SK-N-SH (cell line): ENCODE measurements at regions not wholly inside any gene's neighbourhood (a gene's known extent, or its start where the extent isn't known, plus 50 kb on each side); places are given as distances from the start of the nearest gene placed in this dataset.

Experiments used
- CTCF ChIA-PET: fragments of 300-600, 350-600 bp; formaldehyde crosslinking; extraction: SDS; loops from one replicate; lab custom pipeline; 2021; lab: Yijun Ruan, JAX
- POLR2A ChIA-PET: fragments of 350-600 bp; sonication (Branson Sonifier 250); formaldehyde crosslinking; extraction: SDS; loops from one replicate; lab custom pipeline; 2020; ENCODE audit warnings: antibody characterized with exemption, inconsistent platforms; lab: Yijun Ruan, JAX
- DNase-seq: peaks from one replicate; pipeline ENCODE4 v3.0.0; 2012
- H2AFZ ChIP-seq: fragments of 200-600 bp; sonication (generic); 2 replicates; pipeline ENCODE4 v1.8.1; 2016; ENCODE audit warnings: antibody characterized with exemption, mild to moderate bottlenecking, low read depth
- H3F3A ChIP-seq: fragments of 200-600 bp; sonication (generic); replicated peaks from 2 replicates; pipeline ENCODE3; 2016; ENCODE audit warnings: antibody characterized with exemption, mild to moderate bottlenecking; ENCODE audit not compliant: insufficient read depth
- H3K27ac ChIP-seq, 2 experiments: fragments of 200-500 bp in 1 of 2; fragments of 200-600 bp in 1 of 2; sonication (Bioruptor generic) in 1 of 2; sonication (generic), shearing (Covaris generic) in 1 of 2; 2 replicates each; pipeline versions ENCODE4 v1.5.1 to v1.6.1; 2014 to 2016; ENCODE audit warnings: low read depth in 2 of 2, inconsistent platforms in 1 of 2, low read length in 1 of 2, mild to moderate bottlenecking in 1 of 2, mixed read lengths in 1 of 2
- H3K27me3 ChIP-seq: fragments of 200-600 bp; sonication (generic), shearing (Covaris generic); 2 replicates; pipeline ENCODE4 v1.6.1; 2016; ENCODE audit warnings: mixed run types; ENCODE audit not compliant: insufficient read depth
- H3K36me3 ChIP-seq, 2 experiments: fragments of 200-500 bp in 1 of 2; fragments of 200-600 bp in 1 of 2; sonication (Bioruptor generic) in 1 of 2; sonication (generic) in 1 of 2; replicated peaks in 1 of 2; 2 replicates each; pipeline versions ENCODE3 to v1.5.1; 2014 to 2016; ENCODE audit warnings: low read length in 1 of 2, mild to moderate bottlenecking in 1 of 2; ENCODE audit not compliant: insufficient read depth in 2 of 2, control insufficient read depth in 1 of 2
- H3K4me1 ChIP-seq, 2 experiments: fragments of 200-500 bp in 1 of 2; fragments of 200-600 bp in 1 of 2; sonication (Bioruptor generic) in 1 of 2; sonication (generic), shearing (Covaris generic) in 1 of 2; 2 replicates each; pipeline versions ENCODE4 v1.5.1 to v1.6.1; 2014 to 2016; ENCODE audit warnings: low read depth in 1 of 2, low read length in 1 of 2, mixed run types in 1 of 2; ENCODE audit not compliant: insufficient read depth in 2 of 2, control insufficient read depth in 1 of 2
- H3K4me2 ChIP-seq: fragments of 200-600 bp; sonication (generic), shearing (Covaris generic); 2 replicates; pipeline ENCODE4 v1.6.1; 2017; ENCODE audit warnings: mixed run types
- H3K4me3 ChIP-seq, 2 experiments: fragments of 200-500 bp in 1 of 2; fragments of 200-600 bp in 1 of 2; sonication (Bioruptor generic) in 1 of 2; sonication (generic), shearing (Covaris generic) in 1 of 2; 2 replicates each; pipeline versions ENCODE4 v1.5.1 to v1.8.1; 2014 to 2016; ENCODE audit warnings: low read depth in 2 of 2, inconsistent platforms in 1 of 2, low read length in 1 of 2, mild to moderate bottlenecking in 1 of 2, mixed read lengths in 1 of 2, moderate library complexity in 1 of 2
- H3K79me2 ChIP-seq: fragments of 200-600 bp; sonication (generic); 2 replicates; pipeline ENCODE4 v1.8.1; 2017; ENCODE audit warnings: mild to moderate bottlenecking; ENCODE audit not compliant: insufficient read depth
- H3K9ac ChIP-seq: fragments of 200-600 bp; sonication (generic); 2 replicates; pipeline ENCODE4 v1.6.1; 2017; ENCODE audit warnings: mixed run types
- H3K9me2 ChIP-seq: fragments of 200-600 bp; sonication (generic); 2 replicates; pipeline ENCODE4 v1.6.1; 2017; ENCODE audit warnings: mixed run types
- H3K9me3 ChIP-seq: fragments of 200-600 bp; sonication (generic); 2 replicates; pipeline ENCODE4 v1.6.1; 2017; ENCODE audit warnings: mixed run types, mild to moderate bottlenecking, moderate library complexity
- H4K20me1 ChIP-seq: fragments of 200-600 bp; sonication (generic); 2 replicates; pipeline ENCODE4 v1.6.1; 2017; ENCODE audit warnings: mild to moderate bottlenecking, mixed run types; ENCODE audit not compliant: insufficient read depth
- CTCF ChIP-seq: fragments of 200-600 bp; sonication (generic); IDR thresholded peaks from 2 replicates; pipeline ENCODE4 v1.6.1; 2017; ENCODE audit warnings: antibody characterized with exemption, mild to moderate bottlenecking, moderate library complexity
- ELF1 ChIP-seq: IDR thresholded peaks from 2 replicates; pipeline ENCODE4 v1.4.0; 2012
- EP300 ChIP-seq, 2 experiments: IDR thresholded peaks; 2 replicates each; pipeline versions ENCODE4 v1.4.0 to v1.6.1; 2012; ENCODE audit warnings: borderline replicate concordance in 1 of 2, low read depth in 1 of 2, low read length in 1 of 2
- EZH2phosphoT487 ChIP-seq: fragments of 200-600 bp; sonication (generic); IDR thresholded peaks from 2 replicates; pipeline ENCODE4 v1.6.1; 2017; ENCODE audit warnings: low read depth, mixed run types, mild to moderate bottlenecking, antibody characterized with exemption, moderate library complexity, borderline replicate concordance
- FOXJ3 ChIP-seq: sonication (generic); formaldehyde crosslinking; IDR thresholded peaks from 2 replicates; pipeline ENCODE4 v1.5.1; 2020; ENCODE audit warnings: mild to moderate bottlenecking, missing genetic modification reagents
- GABPA ChIP-seq: IDR thresholded peaks from 2 replicates; pipeline ENCODE4 v1.4.0; 2012; ENCODE audit warnings: low read depth, mild to moderate bottlenecking
- IRF3 ChIP-seq: fragments of 150-350 bp; IDR thresholded peaks from 2 replicates; pipeline ENCODE4 v1.6.1; 2016; ENCODE audit warnings: mild to moderate bottlenecking, low read depth, low read length
- MAX ChIP-seq: IDR thresholded peaks from 2 replicates; pipeline ENCODE4 v1.4.0; 2012; ENCODE audit warnings: low read depth
- MEF2A ChIP-seq: IDR thresholded peaks from 2 replicates; pipeline ENCODE4 v1.4.0; 2012; ENCODE audit warnings: low read depth, borderline replicate concordance
- NFIC ChIP-seq: IDR thresholded peaks from 2 replicates; pipeline ENCODE4 v1.4.0; 2012; ENCODE audit warnings: borderline replicate concordance
- NRF1 ChIP-seq: IDR thresholded peaks from 2 replicates; pipeline ENCODE4 v1.6.1; 2012; ENCODE audit warnings: low read depth, mild to moderate bottlenecking, low read length
- RAD21 ChIP-seq: IDR thresholded peaks from 2 replicates; pipeline ENCODE4 v1.6.1; 2012; ENCODE audit warnings: mild to moderate bottlenecking, low read length
- RCOR1 ChIP-seq: fragments of 150-350 bp; IDR thresholded peaks from 2 replicates; pipeline ENCODE4 v1.6.1; 2017; ENCODE audit warnings: antibody characterized with exemption, low read length
- REST ChIP-seq: IDR thresholded peaks from 2 replicates; pipeline ENCODE4 v1.6.1; 2012; ENCODE audit warnings: mild to moderate bottlenecking, low read depth, low read length, moderate library complexity
- RFX5 ChIP-seq: IDR thresholded peaks from 2 replicates; pipeline ENCODE4 v1.6.1; 2012; ENCODE audit warnings: mild to moderate bottlenecking, improper control_type of control experiment, low read length
- RXRA ChIP-seq: IDR thresholded peaks from 2 replicates; pipeline ENCODE4 v1.4.0; 2012; ENCODE audit warnings: low read depth, mild to moderate bottlenecking, borderline replicate concordance
- SIN3A ChIP-seq: IDR thresholded peaks from 2 replicates; pipeline ENCODE4 v1.6.1; 2012; ENCODE audit warnings: low read depth, mild to moderate bottlenecking, low read length, moderate library complexity, borderline replicate concordance
- TCF12 ChIP-seq: IDR thresholded peaks from 2 replicates; pipeline ENCODE4 v1.4.0; 2012
- USF2 ChIP-seq: fragments of 150-350 bp; IDR thresholded peaks from 2 replicates; pipeline ENCODE4 v1.6.1; 2017; ENCODE audit warnings: antibody characterized with exemption, low read length, low read depth, borderline replicate concordance
- YY1 ChIP-seq: IDR thresholded peaks from 2 replicates; pipeline ENCODE4 v1.4.0; 2012; ENCODE audit warnings: low read depth, mild to moderate bottlenecking
- WGBS: methylation state at CpG from one replicate; pipeline ENCODE4 v1.1.6; 2017; ENCODE audit warnings: low lambda C conversion rate; 5-methylcytosine and 5-hydroxymethylcytosine counted together

GRCh38 chr9:28656727-28657126 is 1083.4 kb upstream of the C9orf72 start:
- Histone ChIP-seq H3K9me3 (no peaks in the 10 kb centered on the region), H3K4me3 (no peak overlapping the region), H3K36me3 (peaks cover 0 to 5% of the 10 kb centered on the region in 2 experiments), H2AFZ (no peak overlapping the region), H3F3A (no peaks in the 10 kb centered on the region), H3K4me1 (no peaks in the 10 kb centered on the region), H3K9me2 (no peaks in the 10 kb centered on the region), H3K4me2 (no peak overlapping the region), H3K27me3 (no peaks in the 10 kb centered on the region), H3K27ac (no peak overlapping the region), H3K79me2 (no peaks in the 10 kb centered on the region; the same call in 1 of the 2 replicates), H4K20me1 (no peaks in the 10 kb centered on the region), H3K9ac (no peak overlapping the region)
- CTCF ChIA-PET: no interaction called here
- TF ChIP-seq ELF1 (no peak), RAD21 (no peak), USF2 (no peak), RFX5 (no peak), YY1 (no peak), SIN3A (no peak), NFIC (no peak), MAX (no peak), NRF1 (no peak), FOXJ3 (no peak)
- 66% methylated on average over 2 of the region's 2 CpGs for WGBS
- no peak for DNase-seq
- POLR2A ChIA-PET: no interaction called here

- CTCF ChIA-PET: no interaction called here
- Histone ChIP-seq H3K4me2 (no peak overlapping the region), H3K4me3 (no peak overlapping the region)
- no peak for TF ChIP-seq MEF2A
- no peak for TF ChIP-seq YY1
- TF ChIP-seq EP300 (IDR thresholded peaks at IDR 0.05; ENCODE audit: borderline replicate concordance in 1 of 2, low read depth in 1 of 2, low read length in 1 of 2): no peak
- TF ChIP-seq RXRA: no peak
- no peak for TF ChIP-seq RCOR1
- TF ChIP-seq GABPA: no peak
- no peak for TF ChIP-seq SIN3A
- TF ChIP-seq TCF12: no peak
- no peak for TF ChIP-seq EZH2phosphoT487
- no peak for TF ChIP-seq MAX
- no peak for TF ChIP-seq REST
- TF ChIP-seq IRF3: no peak
- no peak for TF ChIP-seq USF2
- no peak for TF ChIP-seq CTCF
These were observed 1088.6 kb upstream of the C9orf72 start for GRCh38 chr9:28661853-28662252.

More at GRCh38 chr9:28661853-28662252, 1088.6 kb upstream of the C9orf72 start:
- Histone ChIP-seq H3K79me2 (no peaks in the 10 kb centered on the region), H3K4me1 (no peaks in the 10 kb centered on the region), H3K27me3 (no peaks in the 10 kb centered on the region), H3K9me2 (no peaks in the 10 kb centered on the region), H2AFZ (no peak overlapping the region), H3K27ac (no peak overlapping the region), H3K36me3 (peaks cover 0 to 11% of the 10 kb centered on the region in 2 experiments), H4K20me1 (no peaks in the 10 kb centered on the region), H3K9ac (no peak overlapping the region), H3F3A (no peaks in the 10 kb centered on the region), H3K9me3 (no peaks in the 10 kb centered on the region)
- 91% methylated on average over 3 of the region's 3 CpGs for WGBS
- POLR2A ChIA-PET: no interaction called here
- DNase-seq: no peak
